ENCODE measurements at regions not wholly inside any gene's neighbourhood (a gene's known extent, or its start where the extent isn't known, plus 50 kb on each side); places are given as distances from the start of the nearest gene placed in this dataset.

GRCh38 chr4:3683744-3684421 is 82.3 kb upstream of the ADRA2C start:
- Histone ChIP-seq H4K20me1 (replicated peaks; ENCODE audit: control insufficient read depth, extremely low read depth, insufficient read depth, low read length) (no peaks in the 10 kb centered on the region), H3K27me3 (ENCODE audit: control insufficient read depth in 2 of 2, insufficient read depth in 2 of 2, low read length in 2 of 2) (no peaks in the 10 kb centered on the region), H3K9ac (replicated peaks; ENCODE audit: extremely low read depth, insufficient read depth, low read length) (no peak overlapping the region), H3K79me2 (ENCODE audit: control insufficient read depth, insufficient read depth, low read length) (no peaks in the 10 kb centered on the region), H3K36me3 (ENCODE audit: control insufficient read depth in 2 of 2, extremely low read depth in 1 of 2, insufficient read depth in 2 of 2, low read length in 2 of 2) (no peaks in the 10 kb centered on the region), H3K9me3 (replicated peaks; ENCODE audit: control insufficient read depth, insufficient read depth, low read length) (no peaks in the 10 kb centered on the region), H3K27ac (ENCODE audit: insufficient read depth, low read depth, low read length) (no peak overlapping the region), H3K4me2 (ENCODE audit: insufficient read depth, low read length) (no peak overlapping the region), H3K9me1 (replicated peaks; ENCODE audit: control insufficient read depth, extremely low read depth, insufficient read depth, low read length) (no peaks in the 10 kb centered on the region), H3K4me1 (ENCODE audit: control insufficient read depth, extremely low read depth, insufficient read depth, low read length) (no peaks in the 10 kb centered on the region), H3K4me3 (replicated peaks in 1 of 3; ENCODE audit: insufficient read depth in 1 of 3, low read depth in 1 of 3, low read length in 3 of 3) (no peak overlapping the region), H2AFZ (ENCODE audit: low read depth, low read length) (no peak overlapping the region)
- intact Hi-C loops (cut with micrococcal nuclease): no loop called here
- dilution Hi-C loops (cut with MboI; ENCODE audit: extremely low pct_ligation_motif_present, low sequenced_read_pairs): no loop called here
- ChIA-PET CTCF (no interaction called here), POLR2A (no interaction called here)
- FAIRE-seq: no peak
- no peak for DNase-seq (ENCODE audit: low read depth, low spot score)
- TF ChIP-seq JUN (IDR thresholded peaks at IDR 0.05; ENCODE audit: borderline replicate concordance, insufficient read depth, insufficient read length, low read depth): no peak
- no peak for TF ChIP-seq EZH2 (IDR thresholded peaks at IDR 0.05; ENCODE audit: borderline replicate concordance, low read depth, low read length, severe bottlenecking)
- no peak for TF ChIP-seq POLR2AphosphoS5 (IDR thresholded peaks at IDR 0.05; ENCODE audit: insufficient read depth, low read depth, low read length)
- no peak for TF ChIP-seq GATA2 (IDR thresholded peaks at IDR 0.05; ENCODE audit: insufficient read depth, insufficient read length, low read depth, low read length)
- no peak for TF ChIP-seq POLR2A (IDR thresholded peaks at IDR 0.05; ENCODE audit: low read depth, low read length)
- no peak for TF ChIP-seq FOS (IDR thresholded peaks at IDR 0.05; ENCODE audit: borderline replicate concordance, insufficient read depth, low read length)
- BruUV-seq (replicated peaks): no TSS peak

- intact Hi-C loops (cut with micrococcal nuclease): no loop called here
- CTCF ChIA-PET: no interaction called here
- Histone ChIP-seq H3K27ac (ENCODE audit: insufficient read depth, low read depth, low read length) (no peak overlapping the region), H3K4me1 (ENCODE audit: control insufficient read depth, extremely low read depth, insufficient read depth, low read length) (no peaks in the 10 kb centered on the region), H2AFZ (ENCODE audit: low read depth, low read length) (no peak overlapping the region), H3K9me3 (replicated peaks; ENCODE audit: control insufficient read depth, insufficient read depth, low read length) (no peaks in the 10 kb centered on the region), H3K27me3 (ENCODE audit: control insufficient read depth in 2 of 2, insufficient read depth in 2 of 2, low read length in 2 of 2) (no peaks in the 10 kb centered on the region), H3K4me2 (ENCODE audit: insufficient read depth, low read length) (no peak overlapping the region), H3K36me3 (ENCODE audit: control insufficient read depth in 2 of 2, extremely low read depth in 1 of 2, insufficient read depth in 2 of 2, low read length in 2 of 2) (no peaks in the 10 kb centered on the region), H3K79me2 (ENCODE audit: control insufficient read depth, insufficient read depth, low read length) (no peaks in the 10 kb centered on the region), H3K4me3 (replicated peaks in 1 of 3; ENCODE audit: insufficient read depth in 1 of 3, low read depth in 1 of 3, low read length in 3 of 3) (no peak overlapping the region), H3K9ac (replicated peaks; ENCODE audit: extremely low read depth, insufficient read depth, low read length) (no peak overlapping the region), H4K20me1 (replicated peaks; ENCODE audit: control insufficient read depth, extremely low read depth, insufficient read depth, low read length) (no peaks in the 10 kb centered on the region), H3K9me1 (replicated peaks; ENCODE audit: control insufficient read depth, extremely low read depth, insufficient read depth, low read length) (no peaks in the 10 kb centered on the region)
- dilution Hi-C loops (cut with MboI; ENCODE audit: extremely low pct_ligation_motif_present, low sequenced_read_pairs): no loop called here
- BruUV-seq (replicated peaks): no TSS peak
- TF ChIP-seq MYC (IDR thresholded peaks at IDR 0.05; ENCODE audit: low read depth, low read length): no peak
- POLR2A ChIA-PET: no interaction called here
- DNase-seq (ENCODE audit: low read depth, low spot score): no peak
- FAIRE-seq: no peak
These were observed 83.0 kb upstream of the ADRA2C start for GRCh38 chr4:3683077-3683743.

All from endothelial cell of umbilical vein (primary cell).